ENCODE measurements at regions not wholly inside any gene's neighbourhood (a gene's known extent, or its start where the extent isn't known, plus 50 kb on each side); places are given as distances from the start of the nearest gene placed in this dataset.

GRCh38 chr11:129723146-129723760 is 92.4 kb upstream of the TMEM45B start:
- TF ChIP-seq CTCF (conservative IDR thresholded peaks at IDR 0.05; ENCODE audit: low read depth, low read length) = no peak
- TF ChIP-seq RAD21 (IDR thresholded peaks at IDR 0.05; ENCODE audit: low read length) = no peak
- TF ChIP-seq SMC3 (IDR thresholded peaks at IDR 0.05; ENCODE audit: low read depth, low read length) = no peak
- no peak for TF ChIP-seq MAFK (IDR thresholded peaks at IDR 0.05; ENCODE audit: low read depth, low read length)
- TF ChIP-seq, protein P1, sequence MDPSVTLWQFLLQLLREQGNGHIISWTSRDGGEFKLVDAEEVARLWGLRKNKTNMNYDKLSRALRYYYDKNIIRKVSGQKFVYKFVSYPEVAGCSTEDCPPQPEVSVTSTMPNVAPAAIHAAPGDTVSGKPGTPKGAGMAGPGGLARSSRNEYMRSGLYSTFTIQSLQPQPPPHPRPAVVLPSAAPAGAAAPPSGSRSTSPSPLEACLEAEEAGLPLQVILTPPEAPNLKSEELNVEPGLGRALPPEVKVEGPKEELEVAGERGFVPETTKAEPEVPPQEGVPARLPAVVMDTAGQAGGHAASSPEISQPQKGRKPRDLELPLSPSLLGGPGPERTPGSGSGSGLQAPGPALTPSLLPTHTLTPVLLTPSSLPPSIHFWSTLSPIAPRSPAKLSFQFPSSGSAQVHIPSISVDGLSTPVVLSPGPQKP (IDR thresholded peaks at IDR 0.05; ENCODE audit: borderline replicate concordance, low read depth, low read length) = no peak
- no peak for TF ChIP-seq MXI1 (IDR thresholded peaks at IDR 0.05; ENCODE audit: borderline replicate concordance, low read depth, low read length)
- TF ChIP-seq POLR2A (IDR thresholded peaks at IDR 0.05; ENCODE audit: low read depth, low read length) = no peak
- TF ChIP-seq MAZ (IDR thresholded peaks at IDR 0.05; ENCODE audit: borderline replicate concordance, low read depth, low read length) = no peak
- TF ChIP-seq NFE2L2 (IDR thresholded peaks at IDR 0.05; ENCODE audit: low read depth, low read length) = no peak
- TF ChIP-seq RCOR1 (IDR thresholded peaks at IDR 0.05; ENCODE audit: insufficient replicate concordance, low read length) = no peak

All from IMR-90 (cell line).